GM23338 (cell line): ENCODE measurements at regions not wholly inside any gene's neighbourhood (a gene's known extent, or its start where the extent isn't known, plus 50 kb on each side); places are given as distances from the start of the nearest gene placed in this dataset.

Experiments
- ATAC-seq: fragments of 200-7000 bp; cut with Tn5 transposase; 3 replicates; pipeline ENCODE4 v1.9.1; 2020
- DNase-seq: peaks from one replicate; pipeline ENCODE4 v3.0.0-alpha.2; 2015; ENCODE audit warnings: low spot score
- H2AFZ ChIP-seq: fragments of 200-600 bp; sonication (generic); 2 replicates; pipeline ENCODE4 v1.8.0; 2016; ENCODE audit warnings: antibody characterized with exemption, mild to moderate bottlenecking, moderate library complexity
- H3F3A ChIP-seq: fragments of 200-600 bp; sonication (generic); replicated peaks from 2 replicates; pipeline ENCODE4 v1.8.0; 2017; ENCODE audit warnings: antibody characterized with exemption, mixed run types, low read depth
- H3K27ac ChIP-seq: fragments of 200-600 bp; sonication (generic); 2 replicates; pipeline ENCODE4 v1.6.1; 2016; ENCODE audit warnings: low read depth
- H3K27me3 ChIP-seq: fragments of 200-600 bp; sonication (generic); 2 replicates; pipeline ENCODE4 v1.8.0; 2016; ENCODE audit warnings: mild to moderate bottlenecking, mixed run types, moderate library complexity; ENCODE audit not compliant: insufficient read depth
- H3K36me3 ChIP-seq: fragments of 200-600 bp; sonication (generic); 2 replicates; pipeline ENCODE4 v1.8.0; 2016; ENCODE audit warnings: mild to moderate bottlenecking; ENCODE audit not compliant: insufficient read depth
- H3K4me1 ChIP-seq: fragments of 200-600 bp; sonication (generic); 2 replicates; pipeline ENCODE4 v1.8.0; 2016; ENCODE audit warnings: mild to moderate bottlenecking, moderate library complexity; ENCODE audit not compliant: insufficient read depth
- H3K4me2 ChIP-seq: fragments of 200-600 bp; sonication (generic); 2 replicates; pipeline ENCODE4 v1.7.1; 2017; ENCODE audit warnings: mixed run types
- H3K4me3 ChIP-seq: fragments of 200-600 bp; sonication (generic); 2 replicates; pipeline ENCODE4 v1.6.1; 2016; ENCODE audit warnings: mixed run types
- H3K79me2 ChIP-seq: fragments of 200-600 bp; sonication (generic); replicated peaks from 2 replicates; pipeline ENCODE4 v1.8.0; 2017; ENCODE audit warnings: mild to moderate bottlenecking; ENCODE audit not compliant: insufficient read depth
- H3K9me2 ChIP-seq: fragments of 200-600 bp; sonication (generic); 2 replicates; pipeline ENCODE4 v1.8.0; 2017; ENCODE audit not compliant: insufficient read depth
- H4K20me1 ChIP-seq: fragments of 200-600 bp; sonication (generic); replicated peaks from 2 replicates; pipeline ENCODE4 v1.8.0; 2017; ENCODE audit warnings: mild to moderate bottlenecking; ENCODE audit not compliant: insufficient read depth
- H3K27ac Mint-ChIP-seq: 2 replicates; pipeline ENCODE4 v1.8.0; 2020; ENCODE audit warnings: inconsistent platforms, mild to moderate bottlenecking, moderate library complexity, mixed read lengths
- H3K27me3 Mint-ChIP-seq: 3 replicates; pipeline ENCODE4 v1.8.0; 2022; ENCODE audit warnings: low read depth, mild to moderate bottlenecking, moderate library complexity, mixed read lengths, inconsistent platforms; ENCODE audit not compliant: insufficient read depth, poor library complexity
- H3K36me3 Mint-ChIP-seq: 3 replicates; pipeline ENCODE4 v1.8.0; 2021; ENCODE audit warnings: low read depth, mild to moderate bottlenecking, inconsistent platforms, moderate library complexity, mixed read lengths
- H3K4me1 Mint-ChIP-seq: 3 replicates; pipeline ENCODE4 v1.8.0; 2020; ENCODE audit warnings: mild to moderate bottlenecking, inconsistent platforms, mixed read lengths
- H3K4me3 Mint-ChIP-seq: 3 replicates; pipeline ENCODE4 v1.8.0; 2021; ENCODE audit warnings: moderate library complexity, mild to moderate bottlenecking, inconsistent platforms, mixed read lengths
- H3K9me3 Mint-ChIP-seq: 3 replicates; pipeline ENCODE4 v1.8.0; 2020; ENCODE audit warnings: moderate library complexity, mild to moderate bottlenecking, inconsistent platforms, mixed read lengths
- ETS1 ChIP-seq: IDR thresholded peaks from 2 replicates; pipeline ENCODE4 v1.6.1; 2016; ENCODE audit warnings: antibody characterized with exemption
- EZH2 ChIP-seq: fragments of 200-600 bp; sonication (generic); IDR thresholded peaks from one replicate; pipeline ENCODE4 v1.8.0; 2017; ENCODE audit warnings: antibody characterized with exemption, mild to moderate bottlenecking, low read depth; ENCODE audit not compliant: unreplicated experiment
- EZH2phosphoT487 ChIP-seq: fragments of 200-600 bp; sonication (generic); IDR thresholded peaks from one replicate; pipeline ENCODE4 v1.8.1; 2018; ENCODE audit warnings: antibody characterized with exemption; ENCODE audit not compliant: unreplicated experiment
- JUNB ChIP-seq: IDR thresholded peaks from one replicate; pipeline ENCODE4 v1.6.1; 2016; ENCODE audit warnings: antibody characterized with exemption; ENCODE audit not compliant: unreplicated experiment
- NANOG ChIP-seq: IDR thresholded peaks from 2 replicates; pipeline ENCODE4 v1.6.1; 2016; ENCODE audit warnings: antibody characterized with exemption, borderline replicate concordance
- STAT1 ChIP-seq: IDR thresholded peaks from one replicate; pipeline ENCODE4 v1.6.1; 2016; ENCODE audit warnings: antibody characterized with exemption; ENCODE audit not compliant: unreplicated experiment
- ZNF114 ChIP-seq: fragments of 250-450 bp; sonication (Bioruptor Pico); IDR thresholded peaks from 2 replicates; pipeline ENCODE4 v1.5.0; 2020; ENCODE audit warnings: mild to moderate bottlenecking, moderate library complexity
- ZNF331 ChIP-seq: fragments of 250-450 bp; sonication (Bioruptor Pico); IDR thresholded peaks from 2 replicates; pipeline ENCODE4 v1.5.0; 2020; ENCODE audit warnings: low read depth, mild to moderate bottlenecking, moderate library complexity
- ZNF462 ChIP-seq: fragments of 250-450 bp; sonication (Bioruptor Pico); IDR thresholded peaks from 2 replicates; pipeline ENCODE4 v1.5.0; 2020; ENCODE audit warnings: mild to moderate bottlenecking, moderate library complexity

- TF ChIP-seq ZNF462 (CRISPR knock-in tag) (no peak), JUNB (no peak), NANOG (no peak)
Observed at GRCh38 chr7:113281223-113281622, 162.9 kb upstream of the SMIM30 start (continued).

GRCh38 chr7:113279256-113279655, 160.9 kb upstream of the SMIM30 start:
- Histone ChIP-seq H2AFZ (no peak overlapping the region), H3K4me3 (no peak overlapping the region), H3F3A (no peaks in the 10 kb centered on the region), H4K20me1 (no peaks in the 10 kb centered on the region), H3K4me2 (no peak overlapping the region), H3K9me2 (peaks cover 3% of the 10 kb centered on the region; the same call in 1 of the 2 replicates), H3K4me1 (no peaks in the 10 kb centered on the region), H3K27me3 (no peaks in the 10 kb centered on the region), H3K27ac (no peak overlapping the region), H3K36me3 (no peaks in the 10 kb centered on the region), H3K79me2 (no peaks in the 10 kb centered on the region)
- Mint-ChIP-seq H3K36me3 (no peaks in the 10 kb centered on the region), H3K9me3 (peaks cover 18% of the 10 kb centered on the region; the same call in 2 of the 3 replicates), H3K4me1 (no peaks in the 10 kb centered on the region), H3K4me3 (no peak overlapping the region), H3K27me3 (peaks cover 4% of the 10 kb centered on the region), H3K27ac (no peak overlapping the region)
- ATAC-seq (no peak), DNase-seq (no peak)
- no peak for TF ChIP-seq ETS1
- TF ChIP-seq STAT1: no peak
- no peak for TF ChIP-seq EZH2phosphoT487
- TF ChIP-seq EZH2: no peak
- TF ChIP-seq NANOG: no peak
- TF ChIP-seq ZNF114: no peak
- no peak for TF ChIP-seq ZNF331 (CRISPR knock-in tag)
- TF ChIP-seq ZNF462 (CRISPR knock-in tag): no peak
